Thyroid gland (tissue), 4 donors: ENCODE measurements at regions not wholly inside any gene's neighbourhood (a gene's known extent, or its start where the extent isn't known, plus 50 kb on each side); places are given as distances from the start of the nearest gene placed in this dataset.

Experiments
- CTCF ChIP-seq, 6 experiments: fragments of 200-600 bp in 3 of 6; fragments of 450-650 bp in 3 of 6; sonication (generic) in 3 of 6; IDR thresholded peaks; one replicate each; pipeline ENCODE4 v1.5.1; 2016 to 2019; ENCODE audit warnings: antibody characterized with exemption in 6 of 6, mild to moderate bottlenecking in 2 of 6, inconsistent platforms in 1 of 6, moderate library complexity in 1 of 6
- POLR2A ChIP-seq, 2 donors: fragments of 450-650 bp; IDR thresholded peaks; one replicate each; pipeline ENCODE4 v1.6.1; 2017; ENCODE audit warnings: antibody characterized with exemption in 2 of 2, mild to moderate bottlenecking in 2 of 2, moderate library complexity in 1 of 2

DNA sequence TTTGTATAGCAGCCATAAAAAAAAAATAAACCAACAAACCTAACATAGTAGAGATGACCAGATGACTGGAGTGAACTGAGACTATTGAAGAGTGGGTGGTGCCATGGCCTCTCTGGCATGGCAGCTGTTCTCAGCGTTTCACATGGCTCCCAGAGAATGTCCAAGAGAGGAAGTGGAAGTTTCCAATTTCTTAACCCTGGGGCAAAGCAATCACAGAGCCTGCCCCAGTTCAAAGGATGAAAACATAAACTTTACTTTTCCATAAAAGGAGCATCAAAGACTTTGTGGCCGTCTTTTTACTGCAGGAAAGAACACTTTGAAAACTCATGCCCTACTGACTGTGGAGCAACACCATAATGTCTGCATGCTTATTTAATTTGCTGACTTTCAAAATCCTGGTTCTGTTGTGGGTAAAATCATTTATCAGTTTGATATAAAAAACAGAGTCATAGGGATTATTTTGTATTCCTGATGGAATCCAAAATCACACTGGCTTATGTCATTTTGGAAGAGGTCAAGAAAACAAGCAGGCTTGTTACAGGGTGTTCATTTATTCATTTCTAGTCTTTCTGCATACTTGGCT is 165.4 kb downstream of the SLC35B3 start:
- TF ChIP-seq CTCF (IDR thresholded peaks at IDR 0.05) (no peak), POLR2A (IDR thresholded peaks at IDR 0.05) (no peak)
